ENCODE measurements at regions not wholly inside any gene's neighbourhood (a gene's known extent, or its start where the extent isn't known, plus 50 kb on each side); places are given as distances from the start of the nearest gene placed in this dataset.

GRCh38 chr5:103881560-103881959, 319.0 kb upstream of the NUDT12 start:
- Histone ChIP-seq H3K79me2 (ENCODE audit: control insufficient read depth, insufficient read depth, low read length) (no peaks in the 10 kb centered on the region), H3K9ac (replicated peaks; ENCODE audit: extremely low read depth, insufficient read depth, low read length) (no peak overlapping the region), H2AFZ (ENCODE audit: low read depth, low read length) (no peak overlapping the region), H3K4me3 (replicated peaks in 1 of 3; ENCODE audit: insufficient read depth in 1 of 3, low read depth in 1 of 3, low read length in 3 of 3) (no peak overlapping the region), H3K9me1 (replicated peaks; ENCODE audit: control insufficient read depth, extremely low read depth, insufficient read depth, low read length) (no peaks in the 10 kb centered on the region), H3K4me1 (ENCODE audit: control insufficient read depth, extremely low read depth, insufficient read depth, low read length) (no peaks in the 10 kb centered on the region), H3K9me3 (replicated peaks; ENCODE audit: control insufficient read depth, insufficient read depth, low read length) (no peaks in the 10 kb centered on the region), H3K27ac (ENCODE audit: insufficient read depth, low read depth, low read length) (no peak overlapping the region), H3K27me3 (ENCODE audit: control insufficient read depth in 2 of 2, insufficient read depth in 2 of 2, low read length in 2 of 2) (no peaks in the 10 kb centered on the region), H4K20me1 (replicated peaks; ENCODE audit: control insufficient read depth, extremely low read depth, insufficient read depth, low read length) (no peaks in the 10 kb centered on the region), H3K36me3 (ENCODE audit: control insufficient read depth in 2 of 2, extremely low read depth in 1 of 2, insufficient read depth in 2 of 2, low read length in 2 of 2) (no peaks in the 10 kb centered on the region), H3K4me2 (ENCODE audit: insufficient read depth, low read length) (no peak overlapping the region)
- TF ChIP-seq, protein P1, sequence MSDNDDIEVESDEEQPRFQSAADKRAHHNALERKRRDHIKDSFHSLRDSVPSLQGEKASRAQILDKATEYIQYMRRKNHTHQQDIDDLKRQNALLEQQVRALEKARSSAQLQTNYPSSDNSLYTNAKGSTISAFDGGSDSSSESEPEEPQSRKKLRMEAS (IDR thresholded peaks at IDR 0.05; ENCODE audit: insufficient read depth, insufficient read length), result no peak
- TF ChIP-seq GATA2 (IDR thresholded peaks at IDR 0.05; ENCODE audit: insufficient read depth, insufficient read length, low read depth, low read length), result no peak
- no peak for TF ChIP-seq MYC (IDR thresholded peaks at IDR 0.05; ENCODE audit: low read depth, low read length)
- TF ChIP-seq JUN (IDR thresholded peaks at IDR 0.05; ENCODE audit: borderline replicate concordance, insufficient read depth, insufficient read length, low read depth), result no peak
- TF ChIP-seq, protein P2, sequence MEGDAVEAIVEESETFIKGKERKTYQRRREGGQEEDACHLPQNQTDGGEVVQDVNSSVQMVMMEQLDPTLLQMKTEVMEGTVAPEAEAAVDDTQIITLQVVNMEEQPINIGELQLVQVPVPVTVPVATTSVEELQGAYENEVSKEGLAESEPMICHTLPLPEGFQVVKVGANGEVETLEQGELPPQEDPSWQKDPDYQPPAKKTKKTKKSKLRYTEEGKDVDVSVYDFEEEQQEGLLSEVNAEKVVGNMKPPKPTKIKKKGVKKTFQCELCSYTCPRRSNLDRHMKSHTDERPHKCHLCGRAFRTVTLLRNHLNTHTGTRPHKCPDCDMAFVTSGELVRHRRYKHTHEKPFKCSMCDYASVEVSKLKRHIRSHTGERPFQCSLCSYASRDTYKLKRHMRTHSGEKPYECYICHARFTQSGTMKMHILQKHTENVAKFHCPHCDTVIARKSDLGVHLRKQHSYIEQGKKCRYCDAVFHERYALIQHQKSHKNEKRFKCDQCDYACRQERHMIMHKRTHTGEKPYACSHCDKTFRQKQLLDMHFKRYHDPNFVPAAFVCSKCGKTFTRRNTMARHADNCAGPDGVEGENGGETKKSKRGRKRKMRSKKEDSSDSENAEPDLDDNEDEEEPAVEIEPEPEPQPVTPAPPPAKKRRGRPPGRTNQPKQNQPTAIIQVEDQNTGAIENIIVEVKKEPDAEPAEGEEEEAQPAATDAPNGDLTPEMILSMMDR (IDR thresholded peaks at IDR 0.05; ENCODE audit: extremely low read depth in 1 of 2, insufficient read depth in 1 of 2, low read depth in 1 of 2, low read length in 2 of 2), result no peak
- no peak for TF ChIP-seq POLR2A (IDR thresholded peaks at IDR 0.05; ENCODE audit: low read depth, low read length)
- TF ChIP-seq EZH2 (IDR thresholded peaks at IDR 0.05; ENCODE audit: borderline replicate concordance, low read depth, low read length, severe bottlenecking), result no peak
- no peak for TF ChIP-seq POLR2AphosphoS5 (IDR thresholded peaks at IDR 0.05; ENCODE audit: insufficient read depth, low read depth, low read length)
- no peak for TF ChIP-seq FOS (IDR thresholded peaks at IDR 0.05; ENCODE audit: borderline replicate concordance, insufficient read depth, low read length)
- no TSS peak for BruUV-seq (replicated peaks)
- DNase-seq (ENCODE audit: low read depth, low spot score) (no peak), FAIRE-seq (no peak)
- dilution Hi-C loops (cut with MboI; ENCODE audit: extremely low pct_ligation_motif_present, low sequenced_read_pairs), result no loop called here
- intact Hi-C loops (cut with micrococcal nuclease), result no loop called here
- CTCF ChIA-PET, result no interaction called here
- POLR2A ChIA-PET, result no interaction called here

All from endothelial cell of umbilical vein (primary cell).